Ectodermal cell (in vitro differentiated cells): ENCODE measurements at regions not wholly inside any gene's neighbourhood (a gene's known extent, or its start where the extent isn't known, plus 50 kb on each side); places are given as distances from the start of the nearest gene placed in this dataset.

Experiments
- H3K27ac ChIP-seq: 2 replicates; pipeline ENCODE4 v1.7.0; 2013; ENCODE audit warnings: mild to moderate bottlenecking, low read depth, low read length; ENCODE audit not compliant: insufficient read depth, poor library complexity, severe bottlenecking
- H3K27me3 ChIP-seq: 2 replicates; pipeline ENCODE4 v1.7.0; 2013; ENCODE audit warnings: mild to moderate bottlenecking, low read length; ENCODE audit not compliant: insufficient read depth, control insufficient read depth, poor library complexity, severe bottlenecking
- H3K36me3 ChIP-seq: one replicate; pipeline ENCODE4 v1.7.0; 2013; ENCODE audit warnings: low read length; ENCODE audit not compliant: control insufficient read depth, insufficient read depth
- H3K4me1 ChIP-seq: one replicate; pipeline ENCODE4 v1.7.0; 2013; ENCODE audit warnings: low read length; ENCODE audit not compliant: control insufficient read depth, insufficient read depth
- H3K4me3 ChIP-seq: 2 replicates; pipeline ENCODE4 v1.7.0; 2013; ENCODE audit warnings: low read depth, low read length, control low read depth; ENCODE audit not compliant: insufficient read depth
- H3K9me3 ChIP-seq: 2 replicates; pipeline ENCODE4 v1.7.0; 2013; ENCODE audit warnings: mild to moderate bottlenecking, low read length, moderate library complexity; ENCODE audit not compliant: control insufficient read depth
- WGBS, 2 experiments: methylation state at CpG; one replicate each; pipeline ENCODE4 v1.1.7; 2013; ENCODE audit warnings: missing lambda C conversion rate in 2 of 2; 5-methylcytosine and 5-hydroxymethylcytosine counted together

GRCh38 chr5:89156226-89156625, 273.2 kb upstream of the MEF2C start:
- H3K36me3 ChIP-seq, result no peaks in the 10 kb centered on the region
- no peaks in the 10 kb centered on the region for H3K4me1 ChIP-seq
- no peak overlapping the region for H3K4me3 ChIP-seq
- no peak overlapping the region for H3K27ac ChIP-seq
- H3K9me3 ChIP-seq, result no peaks in the 10 kb centered on the region
- H3K27me3 ChIP-seq, result no peaks in the 10 kb centered on the region

- Histone ChIP-seq H3K27me3 (no peaks in the 10 kb centered on the region), H3K4me1 (no peaks in the 10 kb centered on the region), H3K27ac (no peak overlapping the region), H3K9me3 (no peaks in the 10 kb centered on the region), H3K4me3 (no peak overlapping the region), H3K36me3 (no peaks in the 10 kb centered on the region)
- no CpG with 5 or more reads among the region's 1 CpG for WGBS, 2 experiments
Measured at GRCh38 chr5:89147031-89147430, 264.0 kb upstream of the MEF2C start.

GRCh38 chr5:89137148-89137547, 254.2 kb upstream of the MEF2C start:
- no peak overlapping the region for H3K4me3 ChIP-seq
- no peaks in the 10 kb centered on the region for H3K36me3 ChIP-seq
- WGBS, 2 experiments, result 95 to 100% methylated on average over 1 of the region's 1 CpG
- no peak overlapping the region for H3K27ac ChIP-seq
- H3K4me1 ChIP-seq, result peaks cover 3% of the 10 kb centered on the region
- no peaks in the 10 kb centered on the region for H3K9me3 ChIP-seq
- H3K27me3 ChIP-seq, result no peaks in the 10 kb centered on the region

GRCh38 chr5:89133975-89134374, 251.0 kb upstream of the MEF2C start:
- no peaks in the 10 kb centered on the region for H3K27me3 ChIP-seq
- no peaks in the 10 kb centered on the region for H3K9me3 ChIP-seq
- WGBS, 2 experiments, result 86 to 90% methylated on average over 1 of the region's 1 CpG
- no peak overlapping the region for H3K27ac ChIP-seq
- peaks cover 9% of the 10 kb centered on the region for H3K4me1 ChIP-seq
- no peak overlapping the region for H3K4me3 ChIP-seq
- no peaks in the 10 kb centered on the region for H3K36me3 ChIP-seq

DNA sequence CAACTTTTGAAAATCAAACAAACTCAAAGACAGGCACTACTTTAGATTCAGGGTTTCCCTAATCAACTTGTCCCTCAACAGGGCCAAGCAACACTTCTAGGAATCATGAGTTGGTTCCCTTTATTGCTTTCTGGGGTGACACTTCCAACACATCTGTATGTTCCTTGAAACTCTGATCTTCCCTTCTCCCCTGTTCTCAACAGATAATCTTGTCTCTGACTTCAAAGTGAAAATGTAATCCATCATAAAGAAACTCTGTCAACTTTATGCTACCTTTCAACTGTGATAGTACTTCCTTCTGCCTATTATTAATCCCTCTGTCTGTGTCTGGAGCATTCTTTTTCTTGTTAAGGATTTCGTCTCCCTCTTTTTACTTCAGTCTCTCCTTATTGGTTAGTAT, 250.1 kb upstream of the MEF2C start:
- 80 to 85% methylated on average over 1 of the region's 1 CpG for WGBS, 2 experiments
- Histone ChIP-seq H3K9me3 (no peaks in the 10 kb centered on the region), H3K4me1 (peaks cover 9% of the 10 kb centered on the region), H3K27ac (no peak overlapping the region), H3K27me3 (no peaks in the 10 kb centered on the region), H3K36me3 (no peaks in the 10 kb centered on the region), H3K4me3 (no peak overlapping the region)

DNA sequence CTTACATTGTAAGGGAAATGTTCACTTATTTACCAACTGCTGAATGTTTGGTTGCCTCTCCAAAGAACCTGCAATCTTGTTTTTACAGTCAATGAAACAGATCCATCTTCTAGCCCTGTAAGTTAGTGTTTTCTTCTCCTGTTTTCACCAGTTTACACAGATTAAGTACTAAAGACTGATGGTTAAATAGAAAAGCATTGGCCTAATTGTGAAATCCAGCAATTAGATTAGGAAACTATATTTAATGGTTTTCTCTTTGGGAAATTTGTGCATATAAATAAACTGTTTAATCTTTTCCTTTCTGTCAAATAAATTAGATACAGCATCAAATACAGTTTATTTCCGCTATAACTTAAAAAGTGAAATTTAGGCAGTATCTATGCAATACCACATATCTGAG, 247.9 kb upstream of the MEF2C start:
- no peak overlapping the region for H3K4me3 ChIP-seq
- no peaks in the 10 kb centered on the region for H3K36me3 ChIP-seq
- no CpG with 5 or more reads among the region's 1 CpG for WGBS, 2 experiments
- H3K4me1 ChIP-seq, result peaks cover 6% of the 10 kb centered on the region
- H3K27me3 ChIP-seq, result no peaks in the 10 kb centered on the region
- H3K27ac ChIP-seq, result no peak overlapping the region
- no peaks in the 10 kb centered on the region for H3K9me3 ChIP-seq

DNA sequence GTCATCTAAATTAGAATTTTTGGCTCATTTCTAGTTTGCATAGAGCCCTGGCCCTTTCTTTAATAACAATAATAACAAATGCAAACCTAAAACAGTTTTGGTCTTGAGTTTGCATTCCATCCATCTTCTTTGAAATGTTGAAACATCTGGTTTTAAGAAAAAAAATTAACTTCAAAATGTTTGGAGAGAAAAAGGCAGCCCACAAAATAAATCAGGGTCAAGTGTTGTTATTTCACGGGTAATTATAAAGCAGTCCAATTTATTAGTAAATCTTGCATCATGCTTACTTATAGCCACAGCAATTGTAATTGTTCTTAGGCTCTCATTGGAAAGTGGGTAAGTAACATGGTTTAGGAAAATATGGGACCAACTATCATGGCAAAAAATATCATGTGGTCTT, 247.0 kb upstream of the MEF2C start:
- Histone ChIP-seq H3K36me3 (no peaks in the 10 kb centered on the region), H3K27me3 (no peaks in the 10 kb centered on the region), H3K27ac (no peak overlapping the region), H3K4me1 (peaks cover 6% of the 10 kb centered on the region), H3K9me3 (no peaks in the 10 kb centered on the region), H3K4me3 (no peak overlapping the region)
- 100% methylated on average over 1 of the region's 1 CpG; no CpG with 5 or more reads in 1 of the 2 experiments for WGBS, 2 experiments

DNA sequence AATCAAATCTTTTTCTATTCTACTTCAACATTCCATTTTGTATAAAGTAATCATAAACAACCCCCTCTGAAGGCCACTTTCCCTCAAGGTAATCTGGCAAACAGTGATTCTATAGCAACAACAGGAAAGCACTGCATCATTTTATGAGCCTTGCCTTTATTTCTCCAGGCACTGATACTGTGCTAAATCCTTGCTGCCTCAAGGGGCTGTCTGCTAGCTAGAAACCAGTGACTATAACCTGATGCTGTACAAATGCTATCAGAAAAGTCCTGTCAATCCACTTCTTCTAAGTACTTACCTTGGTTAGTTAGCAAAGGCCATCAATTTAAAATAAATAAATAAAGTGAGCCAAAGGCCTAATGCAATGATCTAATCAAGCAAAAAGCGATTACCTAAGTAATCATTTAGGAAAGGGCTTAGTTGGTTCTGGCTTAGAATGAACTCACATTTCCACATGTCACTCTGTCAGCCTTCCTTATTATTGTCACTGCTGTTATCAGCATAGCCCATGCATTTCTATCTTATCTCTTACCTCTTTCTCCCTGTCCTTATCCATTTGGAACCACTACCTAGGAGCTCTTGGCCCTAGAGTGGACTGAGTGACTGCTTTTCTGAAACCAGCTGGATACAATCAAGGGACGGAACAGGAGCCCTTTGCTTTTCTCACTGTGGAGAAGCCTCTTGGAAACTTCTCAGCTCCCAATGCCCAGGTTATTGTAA, 246.1 kb upstream of the MEF2C start:
- no peaks in the 10 kb centered on the region for H3K27me3 ChIP-seq
- H3K9me3 ChIP-seq, result no peaks in the 10 kb centered on the region
- H3K27ac ChIP-seq, result no peak overlapping the region
- no peak overlapping the region for H3K4me3 ChIP-seq
- H3K4me1 ChIP-seq, result peaks cover 6% of the 10 kb centered on the region
- WGBS, 2 experiments, result 82 to 91% methylated on average over 2 of the region's 2 CpGs
- no peaks in the 10 kb centered on the region for H3K36me3 ChIP-seq

DNA sequence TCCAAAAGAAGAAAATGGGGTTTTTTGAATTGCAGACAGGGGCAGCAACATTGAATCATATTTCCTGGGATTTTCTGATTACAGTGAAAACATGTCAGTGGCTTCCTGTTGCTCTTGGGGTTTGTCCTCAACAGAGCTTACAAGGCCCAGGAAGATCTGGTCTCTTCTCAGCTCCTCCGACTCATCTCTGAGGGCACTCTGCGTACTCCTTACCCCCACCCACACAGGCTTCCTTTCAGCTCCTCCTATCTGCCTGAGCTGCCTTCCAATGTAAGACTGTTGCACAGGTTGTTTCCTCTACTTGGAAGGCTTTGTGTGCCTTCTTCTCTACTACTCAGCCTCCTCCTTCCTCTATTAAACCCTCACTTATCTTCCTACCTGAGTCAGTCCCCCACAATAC, 245.1 kb upstream of the MEF2C start:
- Histone ChIP-seq H3K27me3 (no peaks in the 10 kb centered on the region), H3K36me3 (no peaks in the 10 kb centered on the region), H3K4me1 (peaks cover 6% of the 10 kb centered on the region), H3K27ac (no peak overlapping the region), H3K4me3 (no peak overlapping the region), H3K9me3 (no peaks in the 10 kb centered on the region)
- WGBS, 2 experiments, result 86 to 92% methylated on average over 2 of the region's 2 CpGs

DNA sequence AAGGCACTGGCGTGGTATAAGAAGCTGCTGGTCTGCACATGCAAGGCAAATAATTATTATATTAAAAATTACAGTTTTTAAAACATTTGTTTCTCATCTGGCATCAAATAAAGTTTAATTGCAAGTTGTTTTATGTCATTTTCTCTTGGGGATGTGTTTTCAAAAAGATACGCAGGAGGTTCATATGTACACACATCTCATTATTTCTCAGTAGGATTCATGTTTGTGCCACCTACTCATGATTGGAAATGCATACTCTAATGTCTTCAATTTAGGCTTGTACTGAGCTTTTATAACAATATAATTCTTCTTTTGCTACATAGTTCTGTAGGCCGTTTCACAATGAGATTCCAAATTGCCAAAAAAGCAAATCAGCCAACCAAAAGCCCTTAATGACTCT, 244.2 kb upstream of the MEF2C start:
- H3K4me1 ChIP-seq, result peaks cover 6% of the 10 kb centered on the region
- H3K9me3 ChIP-seq, result no peaks in the 10 kb centered on the region
- no peak overlapping the region for H3K4me3 ChIP-seq
- H3K27me3 ChIP-seq, result no peaks in the 10 kb centered on the region
- no peak overlapping the region for H3K27ac ChIP-seq
- 92 to 96% methylated on average over 1 to 3 of the region's 3 CpGs for WGBS, 2 experiments
- H3K36me3 ChIP-seq, result no peaks in the 10 kb centered on the region

DNA sequence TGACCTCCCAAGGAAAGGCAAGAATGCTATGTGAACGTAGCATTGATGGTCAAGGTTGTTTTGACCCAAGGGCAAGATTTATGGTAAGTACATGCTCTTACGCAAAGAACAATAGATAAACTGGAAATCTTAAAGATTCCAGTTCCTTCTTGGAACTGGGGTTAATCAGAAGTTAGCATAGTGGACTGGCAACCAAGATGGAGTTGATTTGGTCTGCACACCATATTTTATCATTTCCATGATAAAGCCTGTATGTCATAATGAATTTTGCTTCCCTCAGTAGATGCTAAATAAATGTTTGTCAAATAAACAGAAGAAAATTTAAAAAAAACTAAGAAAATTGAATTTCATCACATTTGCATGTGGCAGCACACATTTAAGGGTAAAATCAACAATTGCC, 242.4 kb upstream of the MEF2C start:
- 89 to 94% methylated on average over 2 of the region's 2 CpGs for WGBS, 2 experiments

More for the DNA sequence above, 242.4 kb upstream of the MEF2C start:
- no peaks in the 10 kb centered on the region for H3K9me3 ChIP-seq
- H3K27me3 ChIP-seq, result no peaks in the 10 kb centered on the region
- H3K27ac ChIP-seq, result no peak overlapping the region
- no peak overlapping the region for H3K4me3 ChIP-seq
- no peaks in the 10 kb centered on the region for H3K36me3 ChIP-seq
- H3K4me1 ChIP-seq, result peaks cover 6% of the 10 kb centered on the region
